Erythroblast (primary cell): ENCODE measurements at regions not wholly inside any gene's neighbourhood (a gene's known extent, or its start where the extent isn't known, plus 50 kb on each side); places are given as distances from the start of the nearest gene placed in this dataset.

Experiments used
- GATA1 ChIP-seq: IDR thresholded peaks from 2 replicates; pipeline ENCODE4 v1.6.1; 2011; ENCODE audit warnings: low read depth, mild to moderate bottlenecking, control low read depth, low read length, moderate library complexity
- POLR2A ChIP-seq: IDR thresholded peaks from 2 replicates; pipeline ENCODE4 v1.6.1; 2011; ENCODE audit warnings: mild to moderate bottlenecking, low read length

DNA sequence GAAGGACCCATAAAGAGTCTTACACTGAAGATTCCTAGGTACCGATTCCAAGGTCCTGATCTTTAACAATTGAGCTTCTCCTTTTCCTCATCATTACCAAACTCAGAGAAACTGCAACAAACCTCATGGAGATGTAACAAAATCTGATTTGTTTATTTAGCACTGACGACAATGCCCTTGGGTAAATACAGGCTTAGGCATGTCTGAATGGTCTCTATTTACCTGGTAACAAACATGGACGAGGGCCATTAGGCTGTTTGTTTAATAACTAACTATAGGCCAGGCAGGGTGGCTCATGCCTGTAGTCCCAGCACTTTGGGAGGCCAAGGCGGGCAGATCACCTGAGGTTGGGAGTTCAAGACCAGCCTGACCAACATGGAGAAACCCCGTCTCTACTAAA is 333.3 kb downstream of the AGTPBP1 start:
- TF ChIP-seq POLR2A (no peak), GATA1 (no peak)
